Liver (tissue), 8 donors: ENCODE measurements at regions not wholly inside any gene's neighbourhood (a gene's known extent, or its start where the extent isn't known, plus 50 kb on each side); places are given as distances from the start of the nearest gene placed in this dataset.
A peak's percentile ranks its signal among the peaks of the same experiment; 100 is the strongest.

Experiments
- DNase-seq: peaks from one replicate; pipeline ENCODE4 v3.0.0-alpha.2; 2017; ENCODE audit warnings: low spot score
- H3K27ac ChIP-seq, 2 donors: one replicate each; pipeline ENCODE4 v1.7.0; 2013; ENCODE audit warnings: inconsistent platforms in 2 of 2, low read length in 2 of 2, control low read depth in 1 of 2, low read depth in 1 of 2, mild to moderate bottlenecking in 1 of 2
- H3K27me3 ChIP-seq, 4 donors: one replicate each; pipeline versions ENCODE4 v1.6.1 to v1.7.0; 2013; ENCODE audit warnings: low read length in 3 of 4, inconsistent platforms in 1 of 4, mild to moderate bottlenecking in 1 of 4, moderate library complexity in 1 of 4; ENCODE audit not compliant: control insufficient read depth in 4 of 4, insufficient read depth in 4 of 4
- H3K36me3 ChIP-seq, 4 donors: one replicate each; pipeline versions ENCODE4 v1.6.1 to v1.7.0; 2013; ENCODE audit warnings: low read length in 3 of 4, mild to moderate bottlenecking in 3 of 4, low read depth in 1 of 4, moderate library complexity in 1 of 4; ENCODE audit not compliant: control insufficient read depth in 4 of 4, insufficient read depth in 3 of 4
- H3K4me1 ChIP-seq, 4 donors: one replicate each; pipeline versions ENCODE4 v1.6.1 to v1.7.0; 2013; ENCODE audit warnings: low read length in 3 of 4, mild to moderate bottlenecking in 3 of 4, moderate library complexity in 1 of 4; ENCODE audit not compliant: control insufficient read depth in 4 of 4, insufficient read depth in 4 of 4
- H3K4me3 ChIP-seq, 3 donors: one replicate each; pipeline versions ENCODE4 v1.6.1 to v1.7.0; 2013; ENCODE audit warnings: low read length in 3 of 3, control low read depth in 1 of 3, low read depth in 1 of 3, mild to moderate bottlenecking in 1 of 3
- H3K9ac ChIP-seq, 2 donors: one replicate each; pipeline ENCODE4 v1.7.0; 2013; ENCODE audit warnings: low read length in 2 of 2, mild to moderate bottlenecking in 2 of 2, moderate library complexity in 2 of 2, control low read depth in 1 of 2, low read depth in 1 of 2
- H3K9me3 ChIP-seq, 4 donors: one replicate each; pipeline versions ENCODE4 v1.6.1 to v1.7.0; 2013; ENCODE audit warnings: low read length in 3 of 4; ENCODE audit not compliant: control insufficient read depth in 4 of 4
- EGR1 ChIP-seq, 2 donors: IDR thresholded peaks; 2 replicates each; pipeline ENCODE4 v1.6.1; 2016 to 2018; ENCODE audit warnings: antibody characterized with exemption in 2 of 2, low read depth in 2 of 2
- FOXA2 ChIP-seq: IDR thresholded peaks from 2 replicates; pipeline ENCODE4 v1.6.1; 2016; ENCODE audit warnings: antibody characterized with exemption
- GABPA ChIP-seq, 2 donors: IDR thresholded peaks in 1 of 2; conservative IDR thresholded peaks in 1 of 2; 2 replicates each; pipeline ENCODE4 v1.6.1; 2016; ENCODE audit warnings: antibody characterized with exemption in 2 of 2, mild to moderate bottlenecking in 1 of 2, moderate library complexity in 1 of 2
- HNF4A ChIP-seq, 2 donors: conservative IDR thresholded peaks; 2 replicates each; pipeline ENCODE4 v1.6.1; 2016; ENCODE audit warnings: antibody characterized with exemption in 2 of 2, mild to moderate bottlenecking in 2 of 2
- HNF4G ChIP-seq: IDR thresholded peaks from 2 replicates; pipeline ENCODE4 v1.6.1; 2016; ENCODE audit warnings: antibody characterized with exemption
- NR2F2 ChIP-seq: IDR thresholded peaks from 2 replicates; pipeline ENCODE4 v1.6.1; 2016; ENCODE audit warnings: antibody characterized with exemption
- RAD21 ChIP-seq, 2 donors: IDR thresholded peaks; 2 replicates each; pipeline ENCODE4 v1.6.1; 2016; ENCODE audit warnings: antibody characterized with exemption in 2 of 2, mild to moderate bottlenecking in 2 of 2
- RXRA ChIP-seq, 2 donors: IDR thresholded peaks; 2 replicates each; pipeline ENCODE4 v1.6.1; 2017 to 2018; ENCODE audit warnings: antibody characterized with exemption in 2 of 2, mild to moderate bottlenecking in 1 of 2
- SP1 ChIP-seq: IDR thresholded peaks from 2 replicates; pipeline ENCODE4 v1.6.1; 2018; ENCODE audit warnings: antibody characterized with exemption, mild to moderate bottlenecking
- YY1 ChIP-seq: IDR thresholded peaks from 2 replicates; pipeline ENCODE4 v1.6.1; 2016; ENCODE audit warnings: antibody characterized with exemption, mild to moderate bottlenecking
- WGBS: extraction: QIAGEN DNeasy Blood & Tissue Kit; methylation state at CpG from one replicate; pipeline ENCODE4 v1.1.7; 2013; 5-methylcytosine and 5-hydroxymethylcytosine counted together
- TF ChIP-seq, protein P1 (sequence below): IDR thresholded peaks from 2 replicates; pipeline ENCODE4 v1.6.1; 2016; ENCODE audit warnings: antibody characterized with exemption
- TF ChIP-seq, protein P2 (sequence below): IDR thresholded peaks from 2 replicates; pipeline ENCODE4 v1.6.1; 2016; ENCODE audit warnings: antibody characterized with exemption
- TF ChIP-seq, protein P3 (sequence below): IDR thresholded peaks from 2 replicates; pipeline ENCODE4 v1.6.1; 2016; ENCODE audit warnings: antibody characterized with exemption
- TF ChIP-seq, protein P4 (sequence below): fragments of 150-350 bp; IDR thresholded peaks from 2 replicates; pipeline ENCODE4 v1.5.1; 2017; ENCODE audit warnings: improper control_type of control experiment, low read depth, low read length; ENCODE audit not compliant: missing input control
- donor health status: healthy.
- donor health status: healthy.
- donor health status: healthy.
- donor health status: healthy.
- donor health status: healthy.

DNA sequence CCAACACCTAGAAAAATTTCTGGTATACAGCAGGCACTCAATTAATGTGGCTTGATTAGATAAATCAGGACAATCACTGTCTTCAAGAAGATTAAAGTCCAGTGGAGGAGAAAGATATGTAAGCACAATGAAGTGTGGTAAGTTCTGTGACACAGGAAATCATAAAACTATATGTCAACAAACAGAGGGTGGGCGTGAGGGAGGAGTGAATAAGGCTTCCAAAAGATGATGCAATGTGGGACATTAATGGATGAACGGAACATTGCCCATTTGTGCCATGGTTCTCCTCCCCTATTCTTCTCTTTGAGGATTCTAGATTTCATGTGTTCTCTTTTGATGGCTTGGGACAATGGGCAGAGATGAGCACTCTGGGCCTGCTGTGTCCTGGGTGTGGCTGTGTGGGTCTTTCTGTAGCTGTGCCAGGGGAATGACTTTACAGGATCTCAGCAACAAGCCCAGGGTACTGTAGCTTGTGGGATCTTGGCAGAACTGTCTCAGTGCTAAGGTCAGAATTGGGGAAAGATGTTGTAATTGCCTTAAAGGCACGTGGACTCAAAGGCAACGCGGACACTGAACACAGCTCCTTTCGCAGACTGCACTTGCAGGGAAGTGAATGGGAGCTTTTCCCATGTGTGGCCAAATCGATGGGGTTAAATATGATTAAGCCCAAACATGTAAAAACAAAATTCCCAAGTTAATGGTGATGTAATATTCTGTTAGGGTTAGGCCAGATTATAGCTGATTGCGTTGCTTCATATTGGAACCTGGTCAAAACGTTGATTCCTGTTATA lies 366.9 kb downstream of the TGFB2 start:
- WGBS: 69% methylated on average over 9 of the region's 9 CpGs
- DNase-seq: no peak
- Histone ChIP-seq H3K4me1 (no peaks in the 10 kb centered on the region), H3K4me3 (no peak overlapping the region), H3K27me3 (no peaks in the 10 kb centered on the region), H3K36me3 (no peaks in the 10 kb centered on the region), H3K9ac (no peak overlapping the region), H3K9me3 (no peaks in the 10 kb centered on the region), H3K27ac (no peak overlapping the region)
- TF ChIP-seq SP1 (no peak), HNF4G (no peak), HNF4A (conservative IDR thresholded peaks at IDR 0.05) (peak in 1 of 2 donors; percentile 29), YY1 (no peak)
- TF ChIP-seq, protein P1, sequence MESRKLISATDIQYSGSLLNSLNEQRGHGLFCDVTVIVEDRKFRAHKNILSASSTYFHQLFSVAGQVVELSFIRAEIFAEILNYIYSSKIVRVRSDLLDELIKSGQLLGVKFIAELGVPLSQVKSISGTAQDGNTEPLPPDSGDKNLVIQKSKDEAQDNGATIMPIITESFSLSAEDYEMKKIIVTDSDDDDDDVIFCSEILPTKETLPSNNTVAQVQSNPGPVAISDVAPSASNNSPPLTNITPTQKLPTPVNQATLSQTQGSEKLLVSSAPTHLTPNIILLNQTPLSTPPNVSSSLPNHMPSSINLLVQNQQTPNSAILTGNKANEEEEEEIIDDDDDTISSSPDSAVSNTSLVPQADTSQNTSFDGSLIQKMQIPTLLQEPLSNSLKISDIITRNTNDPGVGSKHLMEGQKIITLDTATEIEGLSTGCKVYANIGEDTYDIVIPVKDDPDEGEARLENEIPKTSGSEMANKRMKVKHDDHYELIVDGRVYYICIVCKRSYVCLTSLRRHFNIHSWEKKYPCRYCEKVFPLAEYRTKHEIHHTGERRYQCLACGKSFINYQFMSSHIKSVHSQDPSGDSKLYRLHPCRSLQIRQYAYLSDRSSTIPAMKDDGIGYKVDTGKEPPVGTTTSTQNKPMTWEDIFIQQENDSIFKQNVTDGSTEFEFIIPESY: no peak

DNA sequence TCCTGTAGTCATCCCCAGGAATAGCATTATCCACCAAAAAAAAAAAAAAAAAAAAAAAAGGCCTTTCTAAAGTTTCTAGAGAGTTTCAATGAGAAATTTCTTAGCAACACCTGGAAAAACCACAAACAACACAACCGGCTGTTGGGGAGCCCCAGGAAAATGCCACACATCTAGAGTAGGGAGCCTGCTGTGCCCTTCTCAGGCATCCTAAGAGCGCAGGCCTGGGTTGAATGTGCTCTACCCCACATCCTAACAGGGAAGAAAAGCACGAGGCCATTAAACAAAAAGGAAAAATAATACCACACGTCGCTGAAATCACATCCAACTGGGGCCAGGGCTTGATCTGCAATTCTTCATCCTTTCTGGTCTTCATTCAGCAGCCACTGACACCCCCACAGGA lies 367.5 kb downstream of the TGFB2 start:
- TF ChIP-seq GABPA (IDR thresholded peaks at IDR 0.05 in 1 of 2, conservative IDR thresholded peaks at IDR 0.05 in 1 of 2) (no peak), SP1 (no peak), NR2F2 (no peak), RXRA (IDR thresholded peaks at IDR 0.05) (no peak), HNF4A (conservative IDR thresholded peaks at IDR 0.05) (no peak), EGR1 (IDR thresholded peaks at IDR 0.05; ENCODE audit: low read depth in 2 of 2) (no peak)
- TF ChIP-seq, protein P2, sequence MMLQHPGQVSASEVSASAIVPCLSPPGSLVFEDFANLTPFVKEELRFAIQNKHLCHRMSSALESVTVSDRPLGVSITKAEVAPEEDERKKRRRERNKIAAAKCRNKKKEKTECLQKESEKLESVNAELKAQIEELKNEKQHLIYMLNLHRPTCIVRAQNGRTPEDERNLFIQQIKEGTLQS: no peak
- TF ChIP-seq, protein P1: no peak
- DNase-seq: no peak
- 87% methylated on average over 5 of the region's 5 CpGs for WGBS

DNA sequence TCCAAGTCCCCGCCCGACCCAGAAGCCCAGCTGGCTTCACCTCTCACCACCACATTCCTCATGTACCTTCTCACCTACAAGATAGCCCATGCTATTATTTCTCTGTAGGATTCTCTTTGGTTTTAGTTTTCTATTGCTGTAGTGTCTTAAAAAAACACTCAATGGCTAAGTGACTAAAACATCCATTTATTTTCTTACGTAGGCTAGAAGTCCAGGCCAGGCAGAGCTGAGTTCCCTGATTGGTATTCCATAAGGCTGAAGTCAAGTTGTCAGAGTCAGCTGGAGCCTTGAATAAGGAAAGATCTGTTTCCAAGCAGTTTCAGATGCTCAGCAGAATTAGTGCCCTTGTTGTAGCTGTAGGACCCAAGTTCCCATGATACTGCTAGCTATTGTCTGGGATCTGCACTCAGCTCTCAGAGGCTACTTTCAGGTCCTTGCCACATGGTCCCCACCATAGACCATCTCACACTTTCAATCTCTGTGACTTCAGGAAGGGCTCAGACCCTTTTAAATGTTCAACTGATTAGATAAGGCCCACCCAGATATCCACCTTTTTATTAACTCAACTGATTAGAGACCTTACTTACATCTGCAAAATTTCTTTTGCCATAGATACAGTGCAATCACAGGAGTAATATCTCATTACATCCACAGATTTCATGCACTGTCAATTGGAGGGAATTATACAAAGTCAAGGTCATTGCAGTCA lies 371.0 kb downstream of the TGFB2 start:
- TF ChIP-seq, protein P3, sequence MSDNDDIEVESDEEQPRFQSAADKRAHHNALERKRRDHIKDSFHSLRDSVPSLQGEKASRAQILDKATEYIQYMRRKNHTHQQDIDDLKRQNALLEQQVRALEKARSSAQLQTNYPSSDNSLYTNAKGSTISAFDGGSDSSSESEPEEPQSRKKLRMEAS: no peak
- TF ChIP-seq, protein P4, sequence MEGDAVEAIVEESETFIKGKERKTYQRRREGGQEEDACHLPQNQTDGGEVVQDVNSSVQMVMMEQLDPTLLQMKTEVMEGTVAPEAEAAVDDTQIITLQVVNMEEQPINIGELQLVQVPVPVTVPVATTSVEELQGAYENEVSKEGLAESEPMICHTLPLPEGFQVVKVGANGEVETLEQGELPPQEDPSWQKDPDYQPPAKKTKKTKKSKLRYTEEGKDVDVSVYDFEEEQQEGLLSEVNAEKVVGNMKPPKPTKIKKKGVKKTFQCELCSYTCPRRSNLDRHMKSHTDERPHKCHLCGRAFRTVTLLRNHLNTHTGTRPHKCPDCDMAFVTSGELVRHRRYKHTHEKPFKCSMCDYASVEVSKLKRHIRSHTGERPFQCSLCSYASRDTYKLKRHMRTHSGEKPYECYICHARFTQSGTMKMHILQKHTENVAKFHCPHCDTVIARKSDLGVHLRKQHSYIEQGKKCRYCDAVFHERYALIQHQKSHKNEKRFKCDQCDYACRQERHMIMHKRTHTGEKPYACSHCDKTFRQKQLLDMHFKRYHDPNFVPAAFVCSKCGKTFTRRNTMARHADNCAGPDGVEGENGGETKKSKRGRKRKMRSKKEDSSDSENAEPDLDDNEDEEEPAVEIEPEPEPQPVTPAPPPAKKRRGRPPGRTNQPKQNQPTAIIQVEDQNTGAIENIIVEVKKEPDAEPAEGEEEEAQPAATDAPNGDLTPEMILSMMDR: no peak
- TF ChIP-seq GABPA (IDR thresholded peaks at IDR 0.05 in 1 of 2, conservative IDR thresholded peaks at IDR 0.05 in 1 of 2): no peak
- TF ChIP-seq, protein P2: no peak
- TF ChIP-seq EGR1 (IDR thresholded peaks at IDR 0.05; ENCODE audit: low read depth in 2 of 2): no peak
- no peak for TF ChIP-seq YY1
- TF ChIP-seq RXRA (IDR thresholded peaks at IDR 0.05): no peak
- TF ChIP-seq FOXA2: no peak
- no peak for TF ChIP-seq SP1
- TF ChIP-seq RAD21 (IDR thresholded peaks at IDR 0.05): no peak
- TF ChIP-seq, protein P1: no peak
- Histone ChIP-seq H3K27me3 (no peaks in the 10 kb centered on the region), H3K36me3 (no peaks in the 10 kb centered on the region), H3K9me3 (no peaks in the 10 kb centered on the region), H3K4me3 (no peak overlapping the region), H3K9ac (no peak overlapping the region), H3K4me1 (no peaks in the 10 kb centered on the region), H3K27ac (no peak overlapping the region)
- no peak for DNase-seq
- WGBS: 97% methylated on average over 3 of the region's 3 CpGs

More for the DNA sequence above, 367.5 kb downstream of the TGFB2 start:
- Histone ChIP-seq H3K27me3 (no peaks in the 10 kb centered on the region), H3K4me1 (no peaks in the 10 kb centered on the region), H3K36me3 (no peaks in the 10 kb centered on the region), H3K27ac (no peak overlapping the region), H3K4me3 (no peak overlapping the region), H3K9ac (no peak overlapping the region), H3K9me3 (no peaks in the 10 kb centered on the region)
